HL-60 (cell line): ENCODE measurements at regions not wholly inside any gene's neighbourhood (a gene's known extent, or its start where the extent isn't known, plus 50 kb on each side); places are given as distances from the start of the nearest gene placed in this dataset.

Experiments used
- DNase-seq, 2 experiments: peaks; one replicate each; pipeline ENCODE4 v3.0.0-alpha.2; 2010 to 2020; ENCODE audit warnings: low read depth in 1 of 2, low spot score in 1 of 2
- H3K27ac ChIP-seq: fragments of 250-450 bp; sonication (Bioruptor Pico); replicated peaks from 2 replicates; pipeline ENCODE4 v1.5.1; 2020; ENCODE audit warnings: mild to moderate bottlenecking, moderate library complexity
- H3K27me3 ChIP-seq: fragments of 250-450 bp; sonication (Bioruptor Pico); 2 replicates; pipeline ENCODE4 v1.5.1; 2021; ENCODE audit warnings: mild to moderate bottlenecking, moderate library complexity; ENCODE audit not compliant: insufficient read depth, poor library complexity, severe bottlenecking
- H3K4me3 ChIP-seq: replicated peaks from 2 replicates; pipeline ENCODE4 v1.5.1; 2011; ENCODE audit warnings: mild to moderate bottlenecking, control low read depth, low read length; ENCODE audit not compliant: insufficient read depth
- CTCF ChIP-seq: IDR thresholded peaks from one replicate; pipeline ENCODE4 v1.5.1; 2011; ENCODE audit warnings: low read length, control low read depth, inconsistent platforms; ENCODE audit not compliant: insufficient read depth
- GABPA ChIP-seq: IDR thresholded peaks from 2 replicates; pipeline ENCODE4 v1.6.1; 2012; ENCODE audit warnings: low read depth
- POLR2AphosphoS5 ChIP-seq: IDR thresholded peaks from 2 replicates; pipeline ENCODE4 v1.6.1; 2012; ENCODE audit warnings: low read depth
- REST ChIP-seq: IDR thresholded peaks from 2 replicates; pipeline ENCODE4 v1.6.1; 2012; ENCODE audit warnings: low read depth; ENCODE audit not compliant: insufficient replicate concordance
- SPI1 ChIP-seq: IDR thresholded peaks from 2 replicates; pipeline ENCODE4 v1.6.1; 2012; ENCODE audit warnings: low read depth, mild to moderate bottlenecking, borderline replicate concordance

GRCh38 chr7:84528756-84529479, 334.3 kb upstream of the SEMA3A start:
- H3K4me3 ChIP-seq = no peak overlapping the region
- H3K27me3 ChIP-seq = no peaks in the 10 kb centered on the region
- TF ChIP-seq REST (no peak), GABPA (no peak), SPI1 (no peak), POLR2AphosphoS5 (no peak), CTCF (no peak)
- no peak for DNase-seq
- H3K27ac ChIP-seq = no peak overlapping the region

GRCh38 chr7:84524714-84525694, 330.4 kb upstream of the SEMA3A start:
- no peaks in the 10 kb centered on the region for H3K27me3 ChIP-seq
- DNase-seq = no peak
- no peak overlapping the region for H3K4me3 ChIP-seq
- TF ChIP-seq SPI1 = no peak
- TF ChIP-seq CTCF = no peak
- TF ChIP-seq GABPA = no peak
- TF ChIP-seq POLR2AphosphoS5 = no peak
- no peak for TF ChIP-seq REST
- no peak overlapping the region for H3K27ac ChIP-seq

GRCh38 chr7:84513061-84513460, 318.5 kb upstream of the SEMA3A start:
- no peak for TF ChIP-seq SPI1
- TF ChIP-seq POLR2AphosphoS5 = no peak
- no peak for TF ChIP-seq REST
- TF ChIP-seq CTCF = no peak
- TF ChIP-seq GABPA = no peak
- Histone ChIP-seq H3K27me3 (no peaks in the 10 kb centered on the region), H3K4me3 (no peak overlapping the region), H3K27ac (no peak overlapping the region)
- DNase-seq = no peak
